IPS DF 6.9 (cell line): ENCODE measurements at regions not wholly inside any gene's neighbourhood (a gene's known extent, or its start where the extent isn't known, plus 50 kb on each side); places are given as distances from the start of the nearest gene placed in this dataset.

ENCODE experiments used
- DNase-seq: peaks from one replicate; pipeline ENCODE4 v3.0.0-alpha.2; 2013; ENCODE audit warnings: low read depth, low spot score
- H3K27ac ChIP-seq: one replicate; pipeline ENCODE4 v1.5.1; 2013; ENCODE audit warnings: low read length, control low read depth
- H3K27me3 ChIP-seq: 2 replicates; pipeline ENCODE4 v1.6.1; 2013; ENCODE audit warnings: mild to moderate bottlenecking, low read length; ENCODE audit not compliant: control insufficient read depth, insufficient read depth
- H3K36me3 ChIP-seq: 2 replicates; pipeline ENCODE4 v1.6.1; 2013; ENCODE audit warnings: low read length; ENCODE audit not compliant: control insufficient read depth, insufficient read depth
- H3K4me1 ChIP-seq: 2 replicates; pipeline ENCODE4 v1.6.1; 2013; ENCODE audit warnings: low read length; ENCODE audit not compliant: control insufficient read depth, insufficient read depth
- H3K4me3 ChIP-seq: 2 replicates; pipeline ENCODE4 v1.5.1; 2013; ENCODE audit warnings: mild to moderate bottlenecking, low read length
- H3K9me3 ChIP-seq: 2 replicates; pipeline ENCODE4 v1.6.1; 2013; ENCODE audit warnings: low read length, inconsistent platforms; ENCODE audit not compliant: control insufficient read depth, insufficient read depth
- WGBS: extraction: QIAGEN DNeasy Blood & Tissue Kit; methylation state at CpG from one replicate; pipeline ENCODE4 v1.1.7; 2013; ENCODE audit warnings: mixed read lengths, missing lambda C conversion rate; ENCODE audit not compliant: insufficient read length, insufficient coverage; 5-methylcytosine and 5-hydroxymethylcytosine counted together

- no peak overlapping the region for H3K27ac ChIP-seq
- no peaks in the 10 kb centered on the region for H3K9me3 ChIP-seq
- no peaks in the 10 kb centered on the region for H3K36me3 ChIP-seq
- WGBS: no CpG with 5 or more reads among the region's 5 CpGs
- no peak overlapping the region for H3K4me3 ChIP-seq
- no peaks in the 10 kb centered on the region for H3K27me3 ChIP-seq
- no peaks in the 10 kb centered on the region; the same call in none of the 2 replicates for H3K4me1 ChIP-seq
- no peak for DNase-seq
Measured at GRCh38 chr20:56945901-56946300, 316.8 kb downstream of the TFAP2C start.

GRCh38 chr20:56949318-56949717 lies 317.1 kb downstream of the BMP7 start:
- H3K4me1 ChIP-seq: peaks cover 1% of the 10 kb centered on the region
- no peaks in the 10 kb centered on the region for H3K36me3 ChIP-seq
- H3K4me3 ChIP-seq: no peak overlapping the region
- H3K9me3 ChIP-seq: no peaks in the 10 kb centered on the region
- no peak for DNase-seq
- WGBS: no CpG with 5 or more reads among the region's 6 CpGs
- H3K27ac ChIP-seq: no peak overlapping the region
- no peaks in the 10 kb centered on the region for H3K27me3 ChIP-seq

- no peak overlapping the region for H3K27ac ChIP-seq
- no peaks in the 10 kb centered on the region for H3K27me3 ChIP-seq
- no peak for DNase-seq
- H3K4me3 ChIP-seq: no peak overlapping the region
- no peaks in the 10 kb centered on the region for H3K36me3 ChIP-seq
- H3K9me3 ChIP-seq: no peaks in the 10 kb centered on the region
- no CpG with 5 or more reads among the region's 19 CpGs for WGBS
- H3K4me1 ChIP-seq: peaks cover 1% of the 10 kb centered on the region; the same call in 1 of the 2 replicates
Measured at GRCh38 chr20:56952258-56953047, 314.0 kb downstream of the BMP7 start.

- Histone ChIP-seq H3K4me3 (no peak overlapping the region), H3K27me3 (no peaks in the 10 kb centered on the region), H3K4me1 (peaks cover 4% of the 10 kb centered on the region; the same call in 1 of the 2 replicates), H3K9me3 (no peaks in the 10 kb centered on the region), H3K27ac (no peak overlapping the region), H3K36me3 (no peaks in the 10 kb centered on the region)
- no peak for DNase-seq
- WGBS: no CpG with 5 or more reads among the region's 24 CpGs
Measured at GRCh38 chr20:56953048-56953586, 313.3 kb downstream of the BMP7 start.

GRCh38 chr20:56954797-56955196 lies 311.6 kb downstream of the BMP7 start:
- Histone ChIP-seq H3K27me3 (no peaks in the 10 kb centered on the region), H3K4me3 (no peak overlapping the region), H3K9me3 (no peaks in the 10 kb centered on the region), H3K27ac (no peak overlapping the region), H3K36me3 (no peaks in the 10 kb centered on the region), H3K4me1 (peaks cover 4% of the 10 kb centered on the region; the same call in 1 of the 2 replicates)
- no peak for DNase-seq
- no CpG with 5 or more reads among the region's 15 CpGs for WGBS

- Histone ChIP-seq H3K4me1 (peaks cover 4% of the 10 kb centered on the region; the same call in 1 of the 2 replicates), H3K36me3 (no peaks in the 10 kb centered on the region), H3K9me3 (no peaks in the 10 kb centered on the region), H3K4me3 (no peak overlapping the region), H3K27me3 (no peaks in the 10 kb centered on the region), H3K27ac (no peak overlapping the region)
- DNase-seq: no peak
- no CpG with 5 or more reads among the region's 9 CpGs for WGBS
Measured at GRCh38 chr20:56955680-56956079, 310.8 kb downstream of the BMP7 start.

GRCh38 chr20:56956534-56956933 lies 309.9 kb downstream of the BMP7 start:
- H3K4me1 ChIP-seq: peaks cover 2% of the 10 kb centered on the region; the same call in 1 of the 2 replicates
- no peak for DNase-seq
- H3K36me3 ChIP-seq: no peaks in the 10 kb centered on the region
- H3K9me3 ChIP-seq: no peaks in the 10 kb centered on the region
- WGBS: no CpG with 5 or more reads among the region's 7 CpGs
- H3K4me3 ChIP-seq: no peak overlapping the region
- no peak overlapping the region for H3K27ac ChIP-seq
- H3K27me3 ChIP-seq: no peaks in the 10 kb centered on the region

- WGBS: no CpG with 5 or more reads among the region's 34 CpGs
- H3K27ac ChIP-seq: no peak overlapping the region
- no peaks in the 10 kb centered on the region for H3K36me3 ChIP-seq
- no peak overlapping the region for H3K4me3 ChIP-seq
- H3K4me1 ChIP-seq: peaks cover 2% of the 10 kb centered on the region; the same call in 1 of the 2 replicates
- no peaks in the 10 kb centered on the region for H3K9me3 ChIP-seq
- DNase-seq: no peak
- no peaks in the 10 kb centered on the region for H3K27me3 ChIP-seq
Measured at GRCh38 chr20:56957737-56958553, 308.5 kb downstream of the BMP7 start.

- Histone ChIP-seq H3K4me3 (no peak overlapping the region), H3K9me3 (no peaks in the 10 kb centered on the region), H3K36me3 (no peaks in the 10 kb centered on the region), H3K27me3 (no peaks in the 10 kb centered on the region), H3K27ac (no peak overlapping the region), H3K4me1 (peaks cover 3% of the 10 kb centered on the region; the same call in 1 of the 2 replicates)
- no CpG with 5 or more reads among the region's 2 CpGs for WGBS
- no peak for DNase-seq
Measured at GRCh38 chr20:56964901-56965300, 301.5 kb downstream of the BMP7 start.

- Histone ChIP-seq H3K27me3 (no peaks in the 10 kb centered on the region), H3K4me3 (no peak overlapping the region), H3K36me3 (no peaks in the 10 kb centered on the region), H3K4me1 (peaks cover 5% of the 10 kb centered on the region), H3K9me3 (no peaks in the 10 kb centered on the region), H3K27ac (no peak overlapping the region)
- no CpG with 5 or more reads among the region's 12 CpGs for WGBS
- no peak for DNase-seq
Measured at GRCh38 chr20:56967916-56968315, 298.5 kb downstream of the BMP7 start.
